ENCODE measurements at regions not wholly inside any gene's neighbourhood (a gene's known extent, or its start where the extent isn't known, plus 50 kb on each side); places are given as distances from the start of the nearest gene placed in this dataset.
"Not testable (repeated sequence)": the region's sequence is repeated elsewhere in the genome, so short reads cannot be mapped to it uniquely, and the experiment has no call there.

- no peak for DNase-seq
Observed at GRCh38 chr13:80877209-80877943, 536.5 kb upstream of the SPRY2 start.

DNA sequence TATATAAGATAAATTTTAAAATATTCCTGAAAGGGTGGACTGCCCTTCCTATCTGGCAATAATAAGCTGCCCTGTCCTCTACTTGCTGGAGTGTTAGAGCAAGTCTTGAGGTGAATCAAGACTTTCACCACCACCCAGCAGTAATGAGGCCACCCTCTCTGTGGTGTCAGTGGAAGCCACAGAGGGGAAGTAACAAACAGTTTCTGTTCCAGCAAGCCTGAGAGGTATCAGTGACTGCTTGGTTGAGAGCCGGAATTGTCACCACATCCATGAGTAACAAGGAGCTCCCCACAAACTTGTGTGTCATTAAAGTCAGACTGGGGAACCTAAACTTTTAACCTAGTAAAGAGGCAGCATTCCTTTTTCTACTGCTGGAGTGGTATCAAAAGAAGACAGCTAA lies 532.7 kb upstream of the SPRY2 start:
- DNase-seq, result no peak

- not testable (repeated sequence) for DNase-seq
Observed at GRCh38 chr13:80871971-80872370, 531.0 kb upstream of the SPRY2 start.

DNA sequence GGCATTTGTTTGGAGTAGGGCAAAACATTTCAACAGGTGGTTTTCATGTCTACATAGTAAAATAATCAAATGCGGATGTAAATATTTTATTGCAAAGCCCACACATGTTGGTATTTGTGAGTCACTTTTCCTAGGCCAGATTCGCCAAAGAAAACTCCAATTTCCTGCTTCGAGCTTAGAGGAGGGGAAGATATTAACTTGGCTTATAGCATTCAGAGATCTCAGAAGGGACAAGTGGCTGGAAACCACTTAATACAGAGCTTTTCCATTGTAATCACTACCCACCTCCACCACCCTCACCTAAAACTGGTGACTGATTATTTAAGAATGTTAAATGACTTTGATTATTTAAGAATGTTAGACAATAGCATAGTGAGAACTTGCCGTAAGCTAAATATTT lies 530.6 kb upstream of the SPRY2 start:
- no peak for DNase-seq

DNA sequence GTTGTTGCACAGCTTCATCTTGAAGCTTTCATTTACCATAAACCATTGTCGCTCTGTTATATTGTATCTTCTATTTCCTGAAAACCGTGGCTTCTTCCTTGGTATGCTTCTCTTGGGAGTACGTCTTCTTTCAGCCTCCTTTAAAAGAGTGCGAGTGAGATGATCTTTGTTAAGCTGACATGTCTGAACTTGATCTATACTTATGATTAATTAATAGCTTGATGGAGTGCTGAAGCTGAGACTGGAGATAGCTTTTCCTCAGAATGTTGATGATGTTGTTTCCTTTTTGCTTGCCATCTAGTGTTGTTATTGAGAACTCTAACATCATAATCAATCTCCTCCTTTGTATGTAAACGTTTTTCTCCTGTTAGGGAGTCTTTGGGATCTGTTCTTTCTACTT lies 529.3 kb upstream of the SPRY2 start:
- no peak for DNase-seq

DNA sequence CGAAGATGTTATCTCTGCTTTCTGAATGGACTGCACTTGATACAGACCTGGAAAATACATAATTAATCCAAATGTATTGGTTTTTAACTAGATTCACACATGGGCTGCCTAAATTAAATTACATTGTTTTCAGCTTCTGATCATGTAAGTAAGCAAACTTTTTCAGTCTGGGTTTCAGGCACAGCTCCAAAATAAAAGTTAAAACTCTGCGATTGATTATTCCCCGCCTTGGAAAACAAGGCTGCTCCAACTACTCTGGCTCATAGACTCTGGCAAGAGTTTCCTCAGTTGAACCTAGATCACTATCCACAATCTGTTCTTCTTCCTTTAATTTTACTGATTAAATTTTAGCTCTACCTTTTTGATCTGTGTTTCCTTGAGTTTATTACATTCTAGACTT lies 526.0 kb upstream of the SPRY2 start:
- no peak for DNase-seq

- DNase-seq, result no peak
Observed at GRCh38 chr13:80865329-80865728, 524.4 kb upstream of the SPRY2 start.

- DNase-seq, result no peak
Observed at GRCh38 chr13:80862456-80862855, 521.5 kb upstream of the SPRY2 start.

GRCh38 chr13:80860845-80861244 lies 519.9 kb upstream of the SPRY2 start:
- DNase-seq, result no peak

- no peak for DNase-seq
Observed at GRCh38 chr13:80858131-80858530, 517.2 kb upstream of the SPRY2 start.

DNA sequence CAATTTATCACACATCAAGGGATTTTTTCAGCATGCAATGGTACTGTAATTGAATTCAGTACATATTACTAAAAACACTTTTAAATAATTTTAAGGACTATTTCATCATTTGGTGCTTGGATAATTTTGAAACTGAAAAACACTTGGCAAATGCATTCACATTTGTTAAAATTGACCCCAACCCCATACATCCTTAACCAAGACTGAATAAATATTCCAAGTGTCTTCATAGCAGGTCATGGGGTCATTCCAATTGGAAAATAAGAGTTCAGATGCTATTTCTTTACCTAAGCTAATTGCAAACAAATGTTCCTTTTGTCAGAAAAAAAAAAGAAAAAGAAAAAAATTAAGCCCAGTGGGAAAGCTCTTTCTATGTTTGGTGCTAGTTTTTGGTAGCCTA lies 516.4 kb upstream of the SPRY2 start:
- no peak for DNase-seq

- DNase-seq, result no peak
Observed at GRCh38 chr13:80850771-80851170, 509.8 kb upstream of the SPRY2 start.

GRCh38 chr13:80844164-80844563 lies 503.2 kb upstream of the SPRY2 start:
- no peak for DNase-seq

DNA sequence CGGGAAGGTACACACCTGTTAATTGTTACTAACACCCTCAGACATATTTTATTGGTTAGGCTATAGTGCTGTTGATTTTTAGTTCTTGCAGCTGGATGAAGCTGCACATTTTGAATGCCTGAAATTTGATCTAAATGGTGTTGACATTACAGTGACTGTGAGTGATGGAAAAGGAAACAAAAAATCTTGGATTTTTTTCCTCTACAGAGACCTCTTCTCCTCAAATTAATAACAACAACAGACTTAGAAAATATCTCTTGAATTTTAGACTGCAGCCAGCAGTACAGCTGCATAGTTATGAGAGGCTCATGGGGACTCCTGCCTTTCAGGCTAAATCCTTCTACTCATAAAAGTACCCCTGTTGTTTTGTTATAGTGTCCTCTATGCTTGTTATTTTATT lies 500.5 kb upstream of the SPRY2 start:
- no peak for DNase-seq

GRCh38 chr13:80840316-80840976 lies 499.5 kb upstream of the SPRY2 start:
- DNase-seq, result no peak

GRCh38 chr13:80835902-80836301 lies 495.0 kb upstream of the SPRY2 start:
- no peak for DNase-seq

DNA sequence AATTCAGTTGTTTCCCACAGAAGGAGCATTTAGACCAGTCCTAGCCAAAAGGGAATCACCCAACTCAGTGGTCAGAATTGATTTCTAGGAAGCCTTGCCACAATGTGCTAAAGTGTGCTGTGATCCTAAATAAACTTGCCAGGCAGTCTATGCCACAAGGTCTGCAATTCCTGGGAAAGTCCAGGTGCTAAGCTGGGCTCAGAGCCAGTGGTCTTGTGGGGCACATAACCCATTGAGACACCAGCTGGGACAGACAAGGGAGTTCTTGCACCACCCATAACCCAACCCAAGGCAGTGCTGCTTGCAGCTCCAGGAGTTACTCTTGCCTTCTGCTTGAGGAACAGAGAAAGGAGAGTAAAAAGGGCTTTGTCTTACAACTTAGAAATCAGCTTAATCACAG lies 489.5 kb upstream of the SPRY2 start:
- no peak for DNase-seq

DNA sequence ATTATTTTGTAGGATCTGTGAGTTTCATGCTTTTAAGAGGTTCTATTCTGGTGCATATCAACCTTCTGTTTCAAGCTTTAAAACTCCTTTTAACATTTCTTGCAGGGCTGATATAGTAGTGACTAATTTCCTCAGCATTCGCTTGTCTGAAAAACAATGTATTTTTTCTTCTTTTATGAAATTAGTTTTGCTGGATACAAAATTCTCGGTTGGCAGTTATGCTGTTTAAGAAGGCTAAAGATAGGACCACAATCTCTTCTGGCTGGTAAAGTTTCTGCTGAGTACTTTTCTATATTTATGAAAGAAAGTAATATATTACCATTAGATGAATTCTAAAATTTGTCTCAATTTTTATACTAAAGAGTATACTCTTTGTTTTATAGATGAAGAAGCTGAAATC lies 487.8 kb upstream of the SPRY2 start:
- no peak for DNase-seq

GRCh38 chr13:80825276-80825675 lies 484.4 kb upstream of the SPRY2 start:
- DNase-seq, result no peak

GRCh38 chr13:80824229-80824628 lies 483.3 kb upstream of the SPRY2 start:
- DNase-seq, result no peak

DNA sequence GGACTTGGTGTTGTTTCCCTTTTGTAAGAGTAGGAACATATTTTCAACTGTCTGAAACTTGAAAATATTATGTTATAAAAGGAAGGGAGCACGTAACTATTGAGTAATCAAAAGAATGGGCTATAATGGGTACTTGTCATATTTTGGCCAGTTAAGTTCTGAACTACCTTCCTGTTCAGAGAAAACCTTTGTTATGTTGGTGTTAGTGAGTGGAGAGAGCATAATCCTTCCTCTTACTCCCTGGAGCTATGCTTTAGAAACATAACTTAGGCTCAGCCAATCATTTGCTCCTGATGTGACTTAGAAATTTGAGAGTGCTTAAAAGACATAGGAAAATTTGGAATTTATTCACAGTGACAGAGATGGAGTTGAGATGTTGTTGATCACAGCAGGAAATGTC lies 482.5 kb upstream of the SPRY2 start:
- no peak for DNase-seq

DNA sequence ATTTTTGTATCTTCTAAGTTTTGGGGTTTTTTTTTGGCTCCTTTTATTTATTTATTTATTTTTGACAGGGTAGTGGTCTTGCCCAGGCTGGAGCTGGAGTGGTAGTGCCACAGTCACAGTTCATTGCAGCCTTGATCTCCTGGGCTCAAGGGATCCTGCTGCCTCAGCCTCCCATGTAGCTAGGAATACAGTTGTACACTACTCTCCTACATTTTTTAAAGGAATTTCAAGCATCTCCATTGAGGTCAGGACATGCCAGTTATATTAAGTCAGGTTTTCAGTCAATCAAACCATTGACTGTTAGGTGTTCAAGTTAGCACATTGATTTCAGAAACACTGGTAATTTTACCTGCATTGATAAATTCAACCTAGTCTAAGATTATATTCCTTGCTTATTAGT lies 480.5 kb upstream of the SPRY2 start:
- DNase-seq, result no peak

- no peak for DNase-seq
Observed at GRCh38 chr13:80817979-80818378, 477.1 kb upstream of the SPRY2 start.

DNA sequence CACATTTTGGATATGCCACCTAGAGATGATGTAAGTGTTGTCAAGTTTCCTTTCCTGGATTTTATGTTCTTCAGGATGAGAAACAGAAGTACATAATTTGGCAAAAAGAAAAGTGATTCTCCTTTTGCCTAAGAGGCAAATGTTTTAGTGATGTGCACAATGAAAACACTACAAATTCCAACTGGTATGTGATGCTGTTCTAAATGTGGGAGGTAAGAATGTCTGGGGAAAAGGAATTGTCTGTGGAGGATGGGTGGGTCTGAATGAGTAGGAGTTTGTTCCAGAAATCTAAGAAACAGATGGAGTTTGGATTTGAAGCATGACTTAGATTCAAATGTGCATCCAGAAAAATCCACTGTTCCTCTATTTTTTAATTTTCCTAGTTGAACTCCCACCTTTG lies 473.6 kb upstream of the SPRY2 start:
- no peak for DNase-seq

All from left kidney (tissue), 1 donor.